HepG2 (cell line): ENCODE measurements at regions not wholly inside any gene's neighbourhood (a gene's known extent, or its start where the extent isn't known, plus 50 kb on each side); places are given as distances from the start of the nearest gene placed in this dataset.

Source experiments
- ERF ChIP-seq: IDR thresholded peaks from 2 replicates; pipeline ENCODE4 v1.6.1; 2018; ENCODE audit warnings: missing biosample characterization, missing genetic modification reagents
- IRF2 ChIP-seq: IDR thresholded peaks from 2 replicates; pipeline ENCODE4 v1.6.1; 2018; ENCODE audit warnings: missing genetic modification reagents, missing compliant biosample characterization
- ISL2 ChIP-seq: sonication (generic); formaldehyde crosslinking; IDR thresholded peaks from 2 replicates; pipeline ENCODE4 v1.5.0; 2020; ENCODE audit warnings: missing genetic modification reagents
- KAT7 ChIP-seq: IDR thresholded peaks from 2 replicates; pipeline ENCODE4 v1.6.1; 2018; ENCODE audit warnings: borderline replicate concordance, missing compliant biosample characterization
- NR2F6 ChIP-seq, 2 experiments: IDR thresholded peaks; 2 replicates each; pipeline ENCODE4 v1.6.1; 2016; ENCODE audit warnings: antibody characterized with exemption in 1 of 2, mild to moderate bottlenecking in 1 of 2
- POLR2AphosphoS5 ChIP-seq: IDR thresholded peaks from 2 replicates; pipeline ENCODE4 v1.6.1; 2012; ENCODE audit warnings: low read depth, low read length
- PRPF4 ChIP-seq: fragments of 200-400 bp; formaldehyde crosslinking; IDR thresholded peaks from 2 replicates; pipeline ENCODE4 v1.6.1; 2016; ENCODE audit warnings: low read length, low read depth; ENCODE audit not compliant: poor library complexity, severe bottlenecking
- RBM39 ChIP-seq: fragments of 200-400 bp; formaldehyde crosslinking; IDR thresholded peaks from one replicate; pipeline ENCODE4 v1.6.1; 2018; ENCODE audit warnings: antibody characterized with exemption, mild to moderate bottlenecking, low read depth, low read length; ENCODE audit not compliant: poor library complexity, severe bottlenecking
- TCF7 ChIP-seq: sonication (generic); IDR thresholded peaks from 2 replicates; pipeline ENCODE4 v1.6.1; 2016; ENCODE audit warnings: antibody characterized with exemption, low read depth
- THRA ChIP-seq: sonication (generic); formaldehyde crosslinking; IDR thresholded peaks from 2 replicates; pipeline ENCODE4 v1.4.0; 2020; ENCODE audit warnings: missing genetic modification reagents, borderline replicate concordance
- ZMYM4 ChIP-seq: sonication (generic); formaldehyde crosslinking; IDR thresholded peaks from 2 replicates; pipeline ENCODE4 v1.8.1; 2023; ENCODE audit warnings: mild to moderate bottlenecking, missing genetic modification reagents
- ZNF12 ChIP-seq: sonication (generic); formaldehyde crosslinking; IDR thresholded peaks from 2 replicates; pipeline ENCODE4 v1.5.0; 2020; ENCODE audit warnings: missing genetic modification reagents
- ZNF670 ChIP-seq: sonication (generic); formaldehyde crosslinking; IDR thresholded peaks from 2 replicates; pipeline ENCODE4 v1.8.0; 2022; ENCODE audit warnings: mild to moderate bottlenecking, missing genetic modification reagents, borderline replicate concordance
- TF ChIP-seq, protein P1 (sequence below): sonication (generic); formaldehyde crosslinking; IDR thresholded peaks from 2 replicates; pipeline ENCODE4 v1.4.0; 2020; ENCODE audit warnings: missing genetic modification reagents
- TF ChIP-seq, protein P2 (sequence below): sonication (generic); formaldehyde crosslinking; IDR thresholded peaks from 2 replicates; pipeline ENCODE4 v1.9.0; 2021; ENCODE audit warnings: mild to moderate bottlenecking, missing genetic modification reagents
- TF ChIP-seq, protein P3 (sequence below): sonication (generic); formaldehyde crosslinking; IDR thresholded peaks from 2 replicates; pipeline ENCODE4 v1.4.0; 2020; ENCODE audit warnings: low read depth, mild to moderate bottlenecking, missing genetic modification reagents

- TF ChIP-seq ZNF12 (CRISPR knock-in tag) (0 out of 2 replicates have a peak, but pooled peaks have one; percentile 44), IRF2 (CRISPR knock-in tag) (peak; percentile 65; the same call in 1 of the 2 replicates), NR2F6 (IDR thresholded peaks at IDR 0.05) (peak; percentile 65; the same call in 1 of the 2 replicates), NR2F6 (CRISPR knock-in tag; IDR thresholded peaks at IDR 0.05) (peak; percentile 53; the same call in 1 of the 2 replicates), THRA (CRISPR knock-in tag) (peak; percentile 25; the same call in 1 of the 2 replicates), POLR2AphosphoS5 (no peak), ERF (CRISPR knock-in tag) (no peak), RBM39 (no peak), ZNF670 (CRISPR knock-in tag) (no peak), KAT7 (CRISPR knock-in tag) (no peak), TCF7 (peak; percentile 77), ISL2 (CRISPR knock-in tag) (peak; percentile 86), PRPF4 (no peak), ZMYM4 (CRISPR knock-in tag) (no peak; the same call in 1 of the 2 replicates)
- TF ChIP-seq, protein P1, sequence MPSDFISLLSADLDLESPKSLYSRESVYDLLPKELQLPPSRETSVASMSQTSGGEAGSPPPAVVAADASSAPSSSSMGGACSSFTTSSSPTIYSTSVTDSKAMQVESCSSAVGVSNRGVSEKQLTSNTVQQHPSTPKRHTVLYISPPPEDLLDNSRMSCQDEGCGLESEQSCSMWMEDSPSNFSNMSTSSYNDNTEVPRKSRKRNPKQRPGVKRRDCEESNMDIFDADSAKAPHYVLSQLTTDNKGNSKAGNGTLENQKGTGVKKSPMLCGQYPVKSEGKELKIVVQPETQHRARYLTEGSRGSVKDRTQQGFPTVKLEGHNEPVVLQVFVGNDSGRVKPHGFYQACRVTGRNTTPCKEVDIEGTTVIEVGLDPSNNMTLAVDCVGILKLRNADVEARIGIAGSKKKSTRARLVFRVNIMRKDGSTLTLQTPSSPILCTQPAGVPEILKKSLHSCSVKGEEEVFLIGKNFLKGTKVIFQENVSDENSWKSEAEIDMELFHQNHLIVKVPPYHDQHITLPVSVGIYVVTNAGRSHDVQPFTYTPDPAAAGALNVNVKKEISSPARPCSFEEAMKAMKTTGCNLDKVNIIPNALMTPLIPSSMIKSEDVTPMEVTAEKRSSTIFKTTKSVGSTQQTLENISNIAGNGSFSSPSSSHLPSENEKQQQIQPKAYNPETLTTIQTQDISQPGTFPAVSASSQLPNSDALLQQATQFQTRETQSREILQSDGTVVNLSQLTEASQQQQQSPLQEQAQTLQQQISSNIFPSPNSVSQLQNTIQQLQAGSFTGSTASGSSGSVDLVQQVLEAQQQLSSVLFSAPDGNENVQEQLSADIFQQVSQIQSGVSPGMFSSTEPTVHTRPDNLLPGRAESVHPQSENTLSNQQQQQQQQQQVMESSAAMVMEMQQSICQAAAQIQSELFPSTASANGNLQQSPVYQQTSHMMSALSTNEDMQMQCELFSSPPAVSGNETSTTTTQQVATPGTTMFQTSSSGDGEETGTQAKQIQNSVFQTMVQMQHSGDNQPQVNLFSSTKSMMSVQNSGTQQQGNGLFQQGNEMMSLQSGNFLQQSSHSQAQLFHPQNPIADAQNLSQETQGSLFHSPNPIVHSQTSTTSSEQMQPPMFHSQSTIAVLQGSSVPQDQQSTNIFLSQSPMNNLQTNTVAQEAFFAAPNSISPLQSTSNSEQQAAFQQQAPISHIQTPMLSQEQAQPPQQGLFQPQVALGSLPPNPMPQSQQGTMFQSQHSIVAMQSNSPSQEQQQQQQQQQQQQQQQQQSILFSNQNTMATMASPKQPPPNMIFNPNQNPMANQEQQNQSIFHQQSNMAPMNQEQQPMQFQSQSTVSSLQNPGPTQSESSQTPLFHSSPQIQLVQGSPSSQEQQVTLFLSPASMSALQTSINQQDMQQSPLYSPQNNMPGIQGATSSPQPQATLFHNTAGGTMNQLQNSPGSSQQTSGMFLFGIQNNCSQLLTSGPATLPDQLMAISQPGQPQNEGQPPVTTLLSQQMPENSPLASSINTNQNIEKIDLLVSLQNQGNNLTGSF: no peak
- TF ChIP-seq, protein P2, sequence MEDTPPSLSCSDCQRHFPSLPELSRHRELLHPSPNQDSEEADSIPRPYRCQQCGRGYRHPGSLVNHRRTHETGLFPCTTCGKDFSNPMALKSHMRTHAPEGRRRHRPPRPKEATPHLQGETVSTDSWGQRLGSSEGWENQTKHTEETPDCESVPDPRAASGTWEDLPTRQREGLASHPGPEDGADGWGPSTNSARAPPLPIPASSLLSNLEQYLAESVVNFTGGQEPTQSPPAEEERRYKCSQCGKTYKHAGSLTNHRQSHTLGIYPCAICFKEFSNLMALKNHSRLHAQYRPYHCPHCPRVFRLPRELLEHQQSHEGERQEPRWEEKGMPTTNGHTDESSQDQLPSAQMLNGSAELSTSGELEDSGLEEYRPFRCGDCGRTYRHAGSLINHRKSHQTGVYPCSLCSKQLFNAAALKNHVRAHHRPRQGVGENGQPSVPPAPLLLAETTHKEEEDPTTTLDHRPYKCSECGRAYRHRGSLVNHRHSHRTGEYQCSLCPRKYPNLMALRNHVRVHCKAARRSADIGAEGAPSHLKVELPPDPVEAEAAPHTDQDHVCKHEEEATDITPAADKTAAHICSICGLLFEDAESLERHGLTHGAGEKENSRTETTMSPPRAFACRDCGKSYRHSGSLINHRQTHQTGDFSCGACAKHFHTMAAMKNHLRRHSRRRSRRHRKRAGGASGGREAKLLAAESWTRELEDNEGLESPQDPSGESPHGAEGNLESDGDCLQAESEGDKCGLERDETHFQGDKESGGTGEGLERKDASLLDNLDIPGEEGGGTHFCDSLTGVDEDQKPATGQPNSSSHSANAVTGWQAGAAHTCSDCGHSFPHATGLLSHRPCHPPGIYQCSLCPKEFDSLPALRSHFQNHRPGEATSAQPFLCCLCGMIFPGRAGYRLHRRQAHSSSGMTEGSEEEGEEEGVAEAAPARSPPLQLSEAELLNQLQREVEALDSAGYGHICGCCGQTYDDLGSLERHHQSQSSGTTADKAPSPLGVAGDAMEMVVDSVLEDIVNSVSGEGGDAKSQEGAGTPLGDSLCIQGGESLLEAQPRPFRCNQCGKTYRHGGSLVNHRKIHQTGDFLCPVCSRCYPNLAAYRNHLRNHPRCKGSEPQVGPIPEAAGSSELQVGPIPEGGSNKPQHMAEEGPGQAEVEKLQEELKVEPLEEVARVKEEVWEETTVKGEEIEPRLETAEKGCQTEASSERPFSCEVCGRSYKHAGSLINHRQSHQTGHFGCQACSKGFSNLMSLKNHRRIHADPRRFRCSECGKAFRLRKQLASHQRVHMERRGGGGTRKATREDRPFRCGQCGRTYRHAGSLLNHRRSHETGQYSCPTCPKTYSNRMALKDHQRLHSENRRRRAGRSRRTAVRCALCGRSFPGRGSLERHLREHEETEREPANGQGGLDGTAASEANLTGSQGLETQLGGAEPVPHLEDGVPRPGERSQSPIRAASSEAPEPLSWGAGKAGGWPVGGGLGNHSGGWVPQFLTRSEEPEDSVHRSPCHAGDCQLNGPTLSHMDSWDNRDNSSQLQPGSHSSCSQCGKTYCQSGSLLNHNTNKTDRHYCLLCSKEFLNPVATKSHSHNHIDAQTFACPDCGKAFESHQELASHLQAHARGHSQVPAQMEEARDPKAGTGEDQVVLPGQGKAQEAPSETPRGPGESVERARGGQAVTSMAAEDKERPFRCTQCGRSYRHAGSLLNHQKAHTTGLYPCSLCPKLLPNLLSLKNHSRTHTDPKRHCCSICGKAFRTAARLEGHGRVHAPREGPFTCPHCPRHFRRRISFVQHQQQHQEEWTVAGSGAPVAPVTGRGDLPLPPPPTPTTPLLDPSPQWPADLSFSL: no peak
- TF ChIP-seq, protein P3, sequence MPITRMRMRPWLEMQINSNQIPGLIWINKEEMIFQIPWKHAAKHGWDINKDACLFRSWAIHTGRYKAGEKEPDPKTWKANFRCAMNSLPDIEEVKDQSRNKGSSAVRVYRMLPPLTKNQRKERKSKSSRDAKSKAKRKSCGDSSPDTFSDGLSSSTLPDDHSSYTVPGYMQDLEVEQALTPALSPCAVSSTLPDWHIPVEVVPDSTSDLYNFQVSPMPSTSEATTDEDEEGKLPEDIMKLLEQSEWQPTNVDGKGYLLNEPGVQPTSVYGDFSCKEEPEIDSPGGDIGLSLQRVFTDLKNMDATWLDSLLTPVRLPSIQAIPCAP: no peak
Observed at GRCh38 chr5:99721506-99721905, 792.7 kb upstream of the CHD1 start (continued).
